ENCODE measurements at regions not wholly inside any gene's neighbourhood (a gene's known extent, or its start where the extent isn't known, plus 50 kb on each side); places are given as distances from the start of the nearest gene placed in this dataset.
A peak's percentile ranks its signal among the peaks of the same experiment; 100 is the strongest.

GRCh38 chr18:27599202-27599829, 414.2 kb upstream of the CHST9 start:
- peak; percentile 92 to 97 for TF ChIP-seq CTCF (conservative IDR thresholded peaks at IDR 0.05 in 1 of 2, IDR thresholded peaks at IDR 0.05 in 1 of 2; ENCODE audit: low read depth in 1 of 2, low read length in 2 of 2)
- TF ChIP-seq EZH2 (IDR thresholded peaks at IDR 0.05; ENCODE audit: low read length, missing control alignments), result no peak

Measured in fibroblast of lung (primary cell).